ENCODE measurements at regions not wholly inside any gene's neighbourhood (a gene's known extent, or its start where the extent isn't known, plus 50 kb on each side); places are given as distances from the start of the nearest gene placed in this dataset.
"Not testable (repeated sequence)": the region's sequence is repeated elsewhere in the genome, so short reads cannot be mapped to it uniquely, and the experiment has no call there.

GRCh38 chr14:35961697-35962274 lies 135.6 kb downstream of the BRMS1L start:
- H3K9me3 Mint-ChIP-seq: peaks cover 0 to 3% (median 0%) of the 10 kb centered on the region in 8 donors
- no peaks in the 10 kb centered on the region for H3K4me1 Mint-ChIP-seq
- H3K4me3 Mint-ChIP-seq: no peak overlapping the region

GRCh38 chr14:35959835-35960234 lies 133.7 kb downstream of the BRMS1L start:
- POLR2A ChIA-PET (ENCODE audit: partially characterized antibody): no interaction called here
- DNase-seq: no peak
- intact Hi-C loops (cut with micrococcal nuclease): no loop called here

More at GRCh38 chr14:35961697-35962274, 135.6 kb downstream of the BRMS1L start:
- no peaks in the 10 kb centered on the region for H3K27me3 ChIP-seq (ENCODE audit: insufficient read depth, low read length)
- Mint-ChIP-seq H3K36me3 (no peaks in the 10 kb centered on the region), H3K27ac (no peak overlapping the region), H3K27me3 (peaks cover 2 to 4% of the 10 kb centered on the region in 2 donors)
- CTCF ChIA-PET (ENCODE audit: partially characterized antibody): no interaction called here
- no peaks in the 10 kb centered on the region for H3K36me3 ChIP-seq (ENCODE audit: insufficient read depth, low read length)
- no peaks in the 10 kb centered on the region for H3K9me3 ChIP-seq (ENCODE audit: control insufficient read depth in 1 of 2, low read length in 2 of 2)
- DNase-seq: no peak
- H3K4me3 ChIP-seq (ENCODE audit: low read length in 2 of 2): no peak overlapping the region
- intact Hi-C loops (cut with micrococcal nuclease): no loop called here
- no peak overlapping the region for H3K27ac ChIP-seq (ENCODE audit: low read depth, low read length)
- H3K4me1 ChIP-seq (ENCODE audit: insufficient read depth, low read length): no peaks in the 10 kb centered on the region
- POLR2A ChIA-PET (ENCODE audit: partially characterized antibody): no interaction called here

GRCh38 chr14:35958499-35958898 lies 132.4 kb downstream of the BRMS1L start:
- H3K27ac Mint-ChIP-seq: no peak overlapping the region
- peaks cover 3 to 5% of the 10 kb centered on the region in 2 donors for H3K27me3 Mint-ChIP-seq
- no peaks in the 10 kb centered on the region for H3K4me1 ChIP-seq (ENCODE audit: insufficient read depth, low read length)
- intact Hi-C loops (cut with micrococcal nuclease): no loop called here
- DNase-seq: no peak
- H3K4me1 Mint-ChIP-seq: no peaks in the 10 kb centered on the region
- no peak overlapping the region for H3K27ac ChIP-seq (ENCODE audit: low read depth, low read length)
- H3K9me3 ChIP-seq (ENCODE audit: control insufficient read depth in 1 of 2, low read length in 2 of 2): no peaks in the 10 kb centered on the region
- CTCF ChIA-PET (ENCODE audit: partially characterized antibody): no interaction called here
- no peaks in the 10 kb centered on the region for H3K27me3 ChIP-seq (ENCODE audit: insufficient read depth, low read length)
- no peaks in the 10 kb centered on the region for H3K36me3 Mint-ChIP-seq
- POLR2A ChIA-PET (ENCODE audit: partially characterized antibody): no interaction called here
- H3K36me3 ChIP-seq (ENCODE audit: insufficient read depth, low read length): no peaks in the 10 kb centered on the region
- peaks cover 0 to 3% (median 0%) of the 10 kb centered on the region in 8 donors for H3K9me3 Mint-ChIP-seq
- no peak overlapping the region for H3K4me3 ChIP-seq (ENCODE audit: low read length in 2 of 2)
- no peak overlapping the region for H3K4me3 Mint-ChIP-seq

More at GRCh38 chr14:35959835-35960234, 133.7 kb downstream of the BRMS1L start:
- Histone ChIP-seq H3K4me3 (ENCODE audit: low read length in 2 of 2) (no peak overlapping the region), H3K4me1 (ENCODE audit: insufficient read depth, low read length) (no peaks in the 10 kb centered on the region), H3K27ac (ENCODE audit: low read depth, low read length) (no peak overlapping the region), H3K27me3 (ENCODE audit: insufficient read depth, low read length) (no peaks in the 10 kb centered on the region), H3K9me3 (ENCODE audit: control insufficient read depth in 1 of 2, low read length in 2 of 2) (no peaks in the 10 kb centered on the region), H3K36me3 (ENCODE audit: insufficient read depth, low read length) (no peaks in the 10 kb centered on the region)
- Mint-ChIP-seq H3K36me3 (no peaks in the 10 kb centered on the region), H3K27ac (no peak overlapping the region), H3K4me1 (no peaks in the 10 kb centered on the region), H3K27me3 (peaks cover 2 to 3% of the 10 kb centered on the region in 2 donors), H3K9me3 (peaks cover 0 to 3% (median 0%) of the 10 kb centered on the region in 8 donors), H3K4me3 (no peak overlapping the region)
- CTCF ChIA-PET (ENCODE audit: partially characterized antibody): interaction anchor here (0.9 kb wide), 1 partner anchor 110 kb away, joined by 3 read pairs; no protein-coding TSS in a partner anchor

GRCh38 chr14:35956376-35957085 lies 130.4 kb downstream of the BRMS1L start:
- no peaks in the 10 kb centered on the region for H3K36me3 ChIP-seq (ENCODE audit: insufficient read depth, low read length)
- Mint-ChIP-seq H3K4me3 (no peak overlapping the region), H3K9me3 (no peaks in the 10 kb centered on the region), H3K4me1 (no peaks in the 10 kb centered on the region), H3K36me3 (no peaks in the 10 kb centered on the region), H3K27me3 (peaks cover 3 to 5% of the 10 kb centered on the region in 2 donors), H3K27ac (no peak overlapping the region)
- intact Hi-C loops (cut with micrococcal nuclease): no loop called here
- no peaks in the 10 kb centered on the region for H3K27me3 ChIP-seq (ENCODE audit: insufficient read depth, low read length)
- H3K4me1 ChIP-seq (ENCODE audit: insufficient read depth, low read length): no peaks in the 10 kb centered on the region
- no peak overlapping the region for H3K27ac ChIP-seq (ENCODE audit: low read depth, low read length)
- H3K9me3 ChIP-seq (ENCODE audit: control insufficient read depth in 1 of 2, low read length in 2 of 2): no peaks in the 10 kb centered on the region
- POLR2A ChIA-PET (ENCODE audit: partially characterized antibody): no interaction called here
- DNase-seq: no peak
- H3K4me3 ChIP-seq (ENCODE audit: low read length in 2 of 2): no peak overlapping the region
- CTCF ChIA-PET (ENCODE audit: partially characterized antibody): no interaction called here

- Mint-ChIP-seq H3K27me3 (peaks cover 0 to 3% of the 10 kb centered on the region in 2 donors), H3K4me1 (peaks cover 0 to 2% (median 0%) of the 10 kb centered on the region in 4 donors), H3K36me3 (no peaks in the 10 kb centered on the region), H3K4me3 (no peak overlapping the region), H3K27ac (no peak overlapping the region), H3K9me3 (no peaks in the 10 kb centered on the region)
- no peaks in the 10 kb centered on the region for H3K4me1 ChIP-seq (ENCODE audit: insufficient read depth, low read length)
- no peaks in the 10 kb centered on the region for H3K9me3 ChIP-seq (ENCODE audit: control insufficient read depth in 1 of 2, low read length in 2 of 2)
- H3K36me3 ChIP-seq (ENCODE audit: insufficient read depth, low read length): no peaks in the 10 kb centered on the region
- ChIA-PET CTCF (ENCODE audit: partially characterized antibody) (no interaction called here), POLR2A (ENCODE audit: partially characterized antibody) (no interaction called here)
- no peak overlapping the region for H3K4me3 ChIP-seq (ENCODE audit: low read length in 2 of 2)
- no peaks in the 10 kb centered on the region for H3K27me3 ChIP-seq (ENCODE audit: insufficient read depth, low read length)
- DNase-seq: no peak
- intact Hi-C loops (cut with micrococcal nuclease): no loop called here
- H3K27ac ChIP-seq (ENCODE audit: low read depth, low read length): no peak overlapping the region
These were observed 126.4 kb downstream of the BRMS1L start for GRCh38 chr14:35952584-35952983.

GRCh38 chr14:35949920-35950513 lies 123.9 kb downstream of the BRMS1L start:
- Histone ChIP-seq H3K27me3 (ENCODE audit: insufficient read depth, low read length) (no peaks in the 10 kb centered on the region), H3K27ac (ENCODE audit: low read depth, low read length) (no peak overlapping the region), H3K9me3 (ENCODE audit: control insufficient read depth in 1 of 2, low read length in 2 of 2) (no peaks in the 10 kb centered on the region), H3K36me3 (ENCODE audit: insufficient read depth, low read length) (no peaks in the 10 kb centered on the region), H3K4me3 (ENCODE audit: low read length in 2 of 2) (no peak overlapping the region), H3K4me1 (ENCODE audit: insufficient read depth, low read length) (no peaks in the 10 kb centered on the region)
- no peaks in the 10 kb centered on the region for H3K9me3 Mint-ChIP-seq
- peaks cover 0 to 5% of the 10 kb centered on the region in 2 donors for H3K27me3 Mint-ChIP-seq
- intact Hi-C loops (cut with micrococcal nuclease): no loop called here
- H3K4me1 Mint-ChIP-seq: peaks cover 0 to 2% (median 0%) of the 10 kb centered on the region in 4 donors
- H3K27ac Mint-ChIP-seq: no peak overlapping the region
- H3K4me3 Mint-ChIP-seq: no peak overlapping the region
- H3K36me3 Mint-ChIP-seq: no peaks in the 10 kb centered on the region
- ChIA-PET POLR2A (ENCODE audit: partially characterized antibody) (no interaction called here), CTCF (ENCODE audit: partially characterized antibody) (no interaction called here)
- DNase-seq: no peak

- H3K27me3 ChIP-seq (ENCODE audit: insufficient read depth, low read length); H3K4me1 ChIP-seq (ENCODE audit: insufficient read depth, low read length); DNase-seq; POLR2A ChIA-PET (ENCODE audit: partially characterized antibody); H3K36me3 Mint-ChIP-seq; H3K36me3 ChIP-seq (ENCODE audit: insufficient read depth, low read length); H3K27ac ChIP-seq (ENCODE audit: low read depth, low read length); CTCF ChIA-PET (ENCODE audit: partially characterized antibody); H3K4me1 Mint-ChIP-seq; H3K27ac Mint-ChIP-seq; intact Hi-C loops (cut with micrococcal nuclease); H3K4me3 Mint-ChIP-seq; H3K27me3 Mint-ChIP-seq; H3K4me3 ChIP-seq (ENCODE audit: low read length in 2 of 2); H3K9me3 ChIP-seq (ENCODE audit: control insufficient read depth in 1 of 2, low read length in 2 of 2); H3K9me3 Mint-ChIP-seq: not testable (repeated sequence)
These were observed 121.8 kb downstream of the BRMS1L start for GRCh38 chr14:35947983-35948382.

All from CD4-positive, alpha-beta memory T cell (primary cell).